IPS-18a (cell line): ENCODE measurements at regions not wholly inside any gene's neighbourhood (a gene's known extent, or its start where the extent isn't known, plus 50 kb on each side); places are given as distances from the start of the nearest gene placed in this dataset.
"Not testable (repeated sequence)": the region's sequence is repeated elsewhere in the genome, so short reads cannot be mapped to it uniquely, and the experiment has no call there.

Experiments used
- H3K27ac ChIP-seq: one replicate; pipeline ENCODE4 v1.5.1; 2013; ENCODE audit warnings: low read length
- H3K27me3 ChIP-seq: one replicate; pipeline ENCODE4 v1.6.1; 2013; ENCODE audit warnings: mild to moderate bottlenecking, low read length; ENCODE audit not compliant: control insufficient read depth, insufficient read depth
- H3K36me3 ChIP-seq: one replicate; pipeline ENCODE4 v1.6.1; 2013; ENCODE audit warnings: low read depth, low read length; ENCODE audit not compliant: control insufficient read depth
- H3K4me1 ChIP-seq: one replicate; pipeline ENCODE4 v1.6.1; 2013; ENCODE audit warnings: low read depth, low read length; ENCODE audit not compliant: control insufficient read depth
- H3K4me3 ChIP-seq: one replicate; pipeline ENCODE4 v1.5.1; 2013; ENCODE audit warnings: low read length
- H3K9ac ChIP-seq: one replicate; pipeline ENCODE4 v1.6.1; 2013; ENCODE audit warnings: mild to moderate bottlenecking, low read length, moderate library complexity
- H3K9me3 ChIP-seq: one replicate; pipeline ENCODE4 v1.6.1; 2013; ENCODE audit warnings: low read depth, low read length; ENCODE audit not compliant: control insufficient read depth

DNA sequence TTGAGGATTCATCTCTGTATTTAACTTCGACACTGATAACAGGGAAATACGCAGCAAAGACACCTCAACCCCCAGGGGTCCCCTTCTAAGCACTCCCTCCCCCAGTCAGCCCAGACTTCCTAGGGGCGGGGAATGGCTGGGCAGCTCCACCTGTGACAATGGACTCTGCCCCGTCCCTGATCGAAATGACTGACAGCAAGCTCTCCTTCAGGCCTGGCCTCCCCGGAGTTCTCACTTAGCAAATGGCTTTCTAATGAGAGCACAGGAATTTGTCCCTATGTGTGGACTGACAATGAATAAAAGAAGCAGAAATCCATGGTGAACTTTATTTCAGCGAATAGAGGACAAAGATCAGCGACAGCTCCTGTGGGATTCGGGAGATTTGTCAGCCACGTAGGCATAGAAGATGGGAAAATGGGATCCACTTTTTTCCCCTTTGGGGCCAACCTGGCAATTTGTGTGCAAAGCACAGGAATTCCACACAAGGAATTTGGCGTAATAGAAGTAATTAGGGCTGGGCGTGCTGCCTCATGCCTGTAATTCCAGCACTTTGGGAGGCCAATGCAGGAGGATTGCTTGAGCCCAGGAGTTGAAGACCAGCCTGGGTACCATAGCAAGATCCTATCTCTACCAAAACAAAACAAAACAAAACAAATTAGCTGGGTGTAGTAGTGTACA is 63.8 kb downstream of the TNFAIP2 start:
- Histone ChIP-seq H3K9ac (no peak overlapping the region), H3K4me1 (peaks cover 19% of the 10 kb centered on the region), H3K27me3 (peaks cover 31% of the 10 kb centered on the region), H3K4me3 (peak overlapping the region; percentile 30), H3K27ac (no peak overlapping the region), H3K9me3 (no peaks in the 10 kb centered on the region), H3K36me3 (no peaks in the 10 kb centered on the region)

GRCh38 chr14:103187911-103188310 is 64.7 kb downstream of the TNFAIP2 start:
- Histone ChIP-seq H3K4me1 (peaks cover 19% of the 10 kb centered on the region), H3K27me3 (peaks cover 31% of the 10 kb centered on the region), H3K27ac (no peak overlapping the region), H3K9ac (no peak overlapping the region), H3K4me3 (no peak overlapping the region), H3K9me3 (no peaks in the 10 kb centered on the region), H3K36me3 (no peaks in the 10 kb centered on the region)

DNA sequence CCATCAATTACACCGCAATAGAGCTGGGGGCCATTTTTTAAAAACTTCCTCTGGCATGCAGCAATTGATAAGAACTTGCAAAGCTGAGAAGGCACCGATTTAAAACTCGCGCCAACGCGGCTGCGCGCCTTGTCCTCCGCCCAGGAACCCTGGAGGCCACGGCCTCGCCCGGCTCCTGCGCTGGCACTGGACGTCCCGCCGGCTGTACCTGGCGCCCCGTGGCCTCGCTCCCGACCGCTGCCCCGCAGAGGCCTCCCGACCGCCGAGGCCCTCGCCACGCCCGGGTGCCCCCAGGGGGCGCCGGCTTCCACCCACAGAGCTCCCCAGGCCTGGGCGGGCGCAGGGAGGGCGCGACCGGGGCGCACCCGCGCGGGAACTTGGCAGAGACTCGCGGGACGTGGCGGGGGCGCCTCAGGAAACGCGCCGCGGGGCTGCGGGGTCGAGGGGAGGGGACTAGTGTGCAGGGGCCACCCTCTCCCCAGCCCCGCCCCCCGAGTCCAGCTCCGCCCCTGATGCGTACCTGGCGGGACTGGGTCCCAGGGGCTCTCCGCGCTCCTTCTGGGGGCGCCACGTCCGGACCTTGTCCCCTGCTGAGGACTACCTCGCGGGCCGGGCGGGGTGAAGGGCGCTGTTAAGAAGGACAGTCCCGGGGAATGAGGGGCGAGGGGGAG is 65.7 kb downstream of the TNFAIP2 start:
- Histone ChIP-seq H3K4me3 (peak overlapping the region; percentile 55), H3K9me3 (no peaks in the 10 kb centered on the region), H3K27me3 (peaks cover 31% of the 10 kb centered on the region), H3K4me1 (peaks cover 19% of the 10 kb centered on the region), H3K9ac (no peak overlapping the region), H3K36me3 (no peaks in the 10 kb centered on the region), H3K27ac (no peak overlapping the region)

DNA sequence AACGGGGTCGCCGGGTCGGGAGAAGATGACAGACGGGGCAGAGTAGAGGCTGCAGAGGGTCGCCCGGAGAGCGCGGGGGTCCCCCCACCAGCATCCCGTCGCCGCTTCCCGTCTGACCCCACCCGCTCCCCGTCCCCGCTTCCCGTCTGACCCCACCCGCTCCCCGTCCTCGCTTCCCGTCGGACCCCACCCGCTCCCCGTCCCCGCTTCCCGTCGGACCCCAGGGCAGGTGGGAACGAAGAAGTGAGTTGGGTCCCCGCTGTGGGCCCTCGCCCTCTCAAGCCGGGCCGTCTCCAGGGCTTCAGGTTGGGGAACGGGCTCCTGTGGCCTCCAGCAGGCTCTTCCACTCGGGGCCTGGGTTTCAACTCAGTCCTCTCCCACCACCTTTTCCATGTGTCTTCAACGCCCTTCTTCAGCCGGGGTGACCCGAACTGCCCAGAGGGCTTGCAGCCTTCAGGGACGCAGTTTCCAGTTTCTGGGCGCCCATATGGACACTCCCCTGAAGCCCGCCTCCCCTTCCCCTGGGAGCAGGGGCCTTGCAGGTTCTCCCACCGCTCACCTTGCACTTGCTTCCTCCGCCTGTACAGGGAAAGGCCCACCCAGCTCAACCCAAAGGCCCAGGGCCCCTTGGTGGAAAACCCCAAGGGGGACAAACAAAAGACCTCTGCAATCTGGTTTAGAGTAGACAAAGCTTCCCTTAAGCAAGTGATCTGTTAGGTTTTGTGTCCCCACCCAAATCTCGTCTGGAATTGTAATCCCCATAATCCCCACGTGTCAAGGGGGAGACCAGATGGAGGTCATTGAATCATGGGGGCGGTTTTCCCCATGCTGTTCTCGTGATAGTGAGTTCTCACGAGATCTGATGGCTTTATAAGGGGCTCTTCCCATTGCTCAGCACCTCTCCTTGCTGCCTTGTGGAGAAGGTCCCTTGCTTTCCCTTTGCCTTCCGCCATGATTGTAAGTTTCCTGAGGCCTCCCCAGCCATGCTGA is 66.5 kb downstream of the TNFAIP2 start:
- peaks cover 31% of the 10 kb centered on the region for H3K27me3 ChIP-seq
- no peaks in the 10 kb centered on the region for H3K9me3 ChIP-seq
- peaks cover 19% of the 10 kb centered on the region for H3K4me1 ChIP-seq
- no peaks in the 10 kb centered on the region for H3K36me3 ChIP-seq
- peak overlapping the region; percentile 55 for H3K4me3 ChIP-seq
- H3K27ac ChIP-seq: no peak overlapping the region
- no peak overlapping the region for H3K9ac ChIP-seq

DNA sequence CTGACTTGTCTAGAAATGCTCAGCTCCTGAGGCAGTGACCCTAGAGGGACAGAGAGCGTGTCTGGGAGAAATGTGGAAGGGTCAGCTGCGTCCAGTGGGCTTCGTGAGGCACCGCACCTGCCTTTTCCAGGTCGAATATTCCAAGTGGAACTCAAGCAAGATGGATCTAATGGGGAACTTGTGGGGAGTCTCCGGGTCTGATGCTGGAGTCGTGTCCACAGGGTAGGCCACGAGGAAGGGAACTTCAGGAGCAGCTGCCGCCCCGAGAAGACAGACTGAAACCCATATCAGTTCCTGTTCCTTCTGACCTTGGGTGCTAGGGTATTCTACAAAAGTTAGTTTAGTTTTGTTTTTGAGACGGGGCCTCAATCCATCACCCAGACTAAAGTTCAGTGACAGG is 67.5 kb downstream of the TNFAIP2 start:
- Histone ChIP-seq H3K4me1 (peaks cover 19% of the 10 kb centered on the region), H3K4me3 (no peak overlapping the region), H3K27me3 (peaks cover 31% of the 10 kb centered on the region)

DNA sequence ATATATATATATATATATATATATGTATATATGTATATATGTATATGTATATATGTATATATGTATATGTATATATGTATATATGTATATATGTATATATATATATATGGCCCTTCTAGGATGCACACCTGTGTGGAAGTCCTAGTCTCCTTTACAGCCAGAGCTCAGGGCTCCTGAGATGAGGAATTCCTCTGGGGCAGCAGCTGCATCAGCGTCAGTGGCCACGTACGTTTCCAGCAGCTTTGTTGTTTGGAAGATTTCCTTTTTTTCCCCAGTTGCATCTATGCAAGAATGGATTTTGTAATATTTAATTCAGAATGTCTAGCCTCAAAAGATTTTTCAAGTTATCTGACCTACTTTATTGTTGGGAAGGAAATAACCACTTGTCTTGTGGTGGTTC is 68.6 kb downstream of the TNFAIP2 start:
- no peak overlapping the region for H3K27ac ChIP-seq
- no peaks in the 10 kb centered on the region for H3K9me3 ChIP-seq
- peaks cover 31% of the 10 kb centered on the region for H3K27me3 ChIP-seq

More for the DNA sequence above, 67.5 kb downstream of the TNFAIP2 start:
- Histone ChIP-seq H3K36me3 (no peaks in the 10 kb centered on the region), H3K27ac (no peak overlapping the region), H3K9me3 (no peaks in the 10 kb centered on the region), H3K9ac (no peak overlapping the region)

DNA sequence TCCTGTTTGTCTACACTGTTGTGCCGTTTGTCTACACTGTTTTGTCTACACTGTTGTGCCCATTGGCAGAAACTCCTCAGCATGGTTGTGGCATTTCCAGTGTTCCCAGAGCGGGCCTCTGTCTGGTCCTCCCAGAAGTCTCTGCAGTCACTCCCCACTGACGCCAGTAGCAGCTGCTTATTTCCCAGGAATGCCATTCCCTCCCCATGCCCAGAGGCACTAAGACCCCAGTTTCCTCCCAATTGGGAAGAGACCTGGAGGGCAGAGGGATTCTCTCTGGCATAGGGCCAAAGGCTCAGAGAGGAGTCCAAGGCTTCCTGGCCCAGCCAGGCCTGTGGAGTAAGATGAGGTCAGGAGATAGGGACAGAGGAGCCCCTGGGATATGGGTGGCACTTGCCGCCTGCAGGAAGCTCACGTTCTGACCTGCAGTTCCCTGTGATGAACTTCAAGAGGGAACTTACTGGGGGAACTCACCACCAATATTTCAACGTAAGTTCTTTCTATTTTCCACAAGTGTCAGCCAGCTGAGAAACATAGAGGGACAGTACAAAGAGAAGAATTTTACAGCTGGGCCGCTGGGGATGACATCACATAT is 69.1 kb downstream of the TNFAIP2 start:
- H3K36me3 ChIP-seq: no peaks in the 10 kb centered on the region
- H3K27me3 ChIP-seq: peaks cover 31% of the 10 kb centered on the region
- H3K9me3 ChIP-seq: no peaks in the 10 kb centered on the region
- peaks cover 4% of the 10 kb centered on the region for H3K4me1 ChIP-seq
- H3K27ac ChIP-seq: no peak overlapping the region
- no peak overlapping the region for H3K9ac ChIP-seq
- H3K4me3 ChIP-seq: no peak overlapping the region

More for the DNA sequence above, 68.6 kb downstream of the TNFAIP2 start:
- Histone ChIP-seq H3K4me3 (no peak overlapping the region), H3K4me1 (peaks cover 9% of the 10 kb centered on the region), H3K36me3 (no peaks in the 10 kb centered on the region), H3K9ac (no peak overlapping the region)

- H3K27me3 ChIP-seq: peaks cover 26% of the 10 kb centered on the region
- not testable (repeated sequence) for H3K9me3 ChIP-seq, H3K4me3 ChIP-seq, H3K36me3 ChIP-seq, H3K9ac ChIP-seq, H3K27ac ChIP-seq, H3K4me1 ChIP-seq
These were observed 69.6 kb downstream of the TNFAIP2 start for GRCh38 chr14:103192861-103193260.

GRCh38 chr14:103193491-103193890 is 70.2 kb downstream of the TNFAIP2 start:
- H3K36me3 ChIP-seq, H3K27ac ChIP-seq, H3K9me3 ChIP-seq, H3K4me1 ChIP-seq, H3K4me3 ChIP-seq, H3K9ac ChIP-seq: not testable (repeated sequence)
- peaks cover 19% of the 10 kb centered on the region for H3K27me3 ChIP-seq

GRCh38 chr14:103194256-103195045 is 71.2 kb downstream of the TNFAIP2 start:
- Histone ChIP-seq H3K9ac (no peak overlapping the region), H3K27ac (no peak overlapping the region), H3K4me1 (no peaks in the 10 kb centered on the region)

More at GRCh38 chr14:103194256-103195045, 71.2 kb downstream of the TNFAIP2 start:
- no peak overlapping the region for H3K4me3 ChIP-seq
- H3K36me3 ChIP-seq: no peaks in the 10 kb centered on the region
- no peaks in the 10 kb centered on the region for H3K9me3 ChIP-seq
- peaks cover 10% of the 10 kb centered on the region for H3K27me3 ChIP-seq
